ENCODE measurements at regions not wholly inside any gene's neighbourhood (a gene's known extent, or its start where the extent isn't known, plus 50 kb on each side); places are given as distances from the start of the nearest gene placed in this dataset.

DNA sequence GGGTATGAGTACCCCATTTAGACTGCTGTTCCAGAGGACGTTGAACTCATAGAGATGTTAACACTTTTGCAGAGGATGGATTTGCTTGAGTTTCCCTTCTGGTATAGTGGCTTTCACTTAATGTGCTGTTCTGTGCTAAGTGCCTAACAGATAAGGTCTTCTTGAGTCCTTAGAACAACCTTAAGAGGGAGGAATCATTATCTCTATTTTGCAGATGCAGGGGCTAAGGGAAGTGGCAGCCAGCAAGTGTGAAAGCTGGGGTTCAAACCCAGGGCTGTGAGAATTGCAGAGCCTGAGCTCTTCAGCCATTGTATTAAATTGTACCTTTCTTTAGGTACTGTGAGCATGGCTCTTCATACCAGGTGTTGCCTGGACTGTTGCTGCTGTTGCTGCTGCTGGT, 122.1 kb upstream of the NRXN3 start:
- no peak for TF ChIP-seq POLR2A (IDR thresholded peaks at IDR 0.05)
- TF ChIP-seq, protein P1, sequence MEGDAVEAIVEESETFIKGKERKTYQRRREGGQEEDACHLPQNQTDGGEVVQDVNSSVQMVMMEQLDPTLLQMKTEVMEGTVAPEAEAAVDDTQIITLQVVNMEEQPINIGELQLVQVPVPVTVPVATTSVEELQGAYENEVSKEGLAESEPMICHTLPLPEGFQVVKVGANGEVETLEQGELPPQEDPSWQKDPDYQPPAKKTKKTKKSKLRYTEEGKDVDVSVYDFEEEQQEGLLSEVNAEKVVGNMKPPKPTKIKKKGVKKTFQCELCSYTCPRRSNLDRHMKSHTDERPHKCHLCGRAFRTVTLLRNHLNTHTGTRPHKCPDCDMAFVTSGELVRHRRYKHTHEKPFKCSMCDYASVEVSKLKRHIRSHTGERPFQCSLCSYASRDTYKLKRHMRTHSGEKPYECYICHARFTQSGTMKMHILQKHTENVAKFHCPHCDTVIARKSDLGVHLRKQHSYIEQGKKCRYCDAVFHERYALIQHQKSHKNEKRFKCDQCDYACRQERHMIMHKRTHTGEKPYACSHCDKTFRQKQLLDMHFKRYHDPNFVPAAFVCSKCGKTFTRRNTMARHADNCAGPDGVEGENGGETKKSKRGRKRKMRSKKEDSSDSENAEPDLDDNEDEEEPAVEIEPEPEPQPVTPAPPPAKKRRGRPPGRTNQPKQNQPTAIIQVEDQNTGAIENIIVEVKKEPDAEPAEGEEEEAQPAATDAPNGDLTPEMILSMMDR (IDR thresholded peaks at IDR 0.05) = no peak
